Stomach (tissue), 4 donors: ENCODE measurements at regions not wholly inside any gene's neighbourhood (a gene's known extent, or its start where the extent isn't known, plus 50 kb on each side); places are given as distances from the start of the nearest gene placed in this dataset.

Source experiments
- POLR2A ChIP-seq, 4 donors: fragments of 450-650 bp; IDR thresholded peaks; one replicate each; pipeline ENCODE4 v1.6.1; 2016; ENCODE audit warnings: antibody characterized with exemption in 4 of 4, control low read depth in 2 of 4, mild to moderate bottlenecking in 1 of 4, moderate library complexity in 1 of 4
- POLR2AphosphoS5 ChIP-seq, 3 donors: sonication (generic); formaldehyde crosslinking; IDR thresholded peaks; one replicate each; pipeline ENCODE4 v1.6.1; 2016; ENCODE audit warnings: antibody characterized with exemption in 3 of 3
- TF ChIP-seq, protein P1 (sequence below), 7 experiments: fragments of 450-650 bp in 4 of 7; fragments of 200-600 bp in 3 of 7; sonication (generic) in 3 of 7; IDR thresholded peaks; one replicate each; pipeline ENCODE4 v1.5.1; 2016 to 2019; ENCODE audit warnings: antibody characterized with exemption in 7 of 7, control low read depth in 2 of 7, mild to moderate bottlenecking in 1 of 7

DNA sequence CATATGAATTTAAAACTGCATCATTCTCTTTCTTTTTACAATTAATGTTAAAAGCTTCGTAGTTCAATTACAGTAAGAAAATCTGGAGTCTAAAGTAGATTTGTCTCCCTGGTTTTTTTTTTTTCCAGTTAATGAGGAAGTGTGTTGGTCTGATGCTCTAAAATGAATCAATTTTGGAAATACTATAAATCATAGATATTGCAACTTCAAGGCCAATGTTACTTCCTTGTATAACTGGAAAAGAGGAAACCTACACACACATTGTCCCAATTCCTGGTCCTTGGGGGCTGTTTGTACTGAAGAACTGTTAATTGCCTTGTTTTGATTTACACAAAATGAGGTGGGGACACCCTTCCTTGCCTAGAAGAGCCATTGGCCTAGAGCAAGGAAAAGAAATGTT, 107.2 kb downstream of the RGS2 start:
- TF ChIP-seq, protein P1, sequence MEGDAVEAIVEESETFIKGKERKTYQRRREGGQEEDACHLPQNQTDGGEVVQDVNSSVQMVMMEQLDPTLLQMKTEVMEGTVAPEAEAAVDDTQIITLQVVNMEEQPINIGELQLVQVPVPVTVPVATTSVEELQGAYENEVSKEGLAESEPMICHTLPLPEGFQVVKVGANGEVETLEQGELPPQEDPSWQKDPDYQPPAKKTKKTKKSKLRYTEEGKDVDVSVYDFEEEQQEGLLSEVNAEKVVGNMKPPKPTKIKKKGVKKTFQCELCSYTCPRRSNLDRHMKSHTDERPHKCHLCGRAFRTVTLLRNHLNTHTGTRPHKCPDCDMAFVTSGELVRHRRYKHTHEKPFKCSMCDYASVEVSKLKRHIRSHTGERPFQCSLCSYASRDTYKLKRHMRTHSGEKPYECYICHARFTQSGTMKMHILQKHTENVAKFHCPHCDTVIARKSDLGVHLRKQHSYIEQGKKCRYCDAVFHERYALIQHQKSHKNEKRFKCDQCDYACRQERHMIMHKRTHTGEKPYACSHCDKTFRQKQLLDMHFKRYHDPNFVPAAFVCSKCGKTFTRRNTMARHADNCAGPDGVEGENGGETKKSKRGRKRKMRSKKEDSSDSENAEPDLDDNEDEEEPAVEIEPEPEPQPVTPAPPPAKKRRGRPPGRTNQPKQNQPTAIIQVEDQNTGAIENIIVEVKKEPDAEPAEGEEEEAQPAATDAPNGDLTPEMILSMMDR (IDR thresholded peaks at IDR 0.05), result no peak
- no peak for TF ChIP-seq POLR2A (IDR thresholded peaks at IDR 0.05)
- no peak for TF ChIP-seq POLR2AphosphoS5 (IDR thresholded peaks at IDR 0.05)
